GM21825 (cell line): ENCODE measurements at regions not wholly inside any gene's neighbourhood (a gene's known extent, or its start where the extent isn't known, plus 50 kb on each side); places are given as distances from the start of the nearest gene placed in this dataset.

Experiments
- ATAC-seq: cut with Tn5 transposase; IDR thresholded peaks from one replicate; pipeline ENCODE4 v1.9.1; 2021; ENCODE audit warnings: mild to moderate bottlenecking, moderate library complexity; ENCODE audit not compliant: unreplicated experiment

DNA sequence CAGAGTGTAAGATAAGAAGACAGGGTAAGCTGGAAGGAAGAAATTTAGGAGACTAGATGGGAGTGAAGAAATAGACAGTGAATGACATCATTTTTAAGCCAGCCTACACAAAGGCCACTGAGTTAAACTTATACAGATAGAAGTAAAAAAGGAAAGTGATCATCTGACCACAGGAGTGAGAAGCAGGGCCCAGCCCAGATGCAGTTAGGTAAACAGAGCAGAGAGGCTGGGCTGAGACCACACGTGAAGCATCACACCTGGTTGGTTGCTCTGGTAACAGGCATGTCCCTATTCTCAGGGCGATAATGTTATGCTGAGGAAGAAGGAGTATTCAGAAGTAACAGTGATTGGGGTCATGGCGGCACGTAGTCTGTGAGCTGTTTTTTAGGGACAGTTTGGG, 1079.4 kb downstream of the AACS start:
- ATAC-seq: no peak

DNA sequence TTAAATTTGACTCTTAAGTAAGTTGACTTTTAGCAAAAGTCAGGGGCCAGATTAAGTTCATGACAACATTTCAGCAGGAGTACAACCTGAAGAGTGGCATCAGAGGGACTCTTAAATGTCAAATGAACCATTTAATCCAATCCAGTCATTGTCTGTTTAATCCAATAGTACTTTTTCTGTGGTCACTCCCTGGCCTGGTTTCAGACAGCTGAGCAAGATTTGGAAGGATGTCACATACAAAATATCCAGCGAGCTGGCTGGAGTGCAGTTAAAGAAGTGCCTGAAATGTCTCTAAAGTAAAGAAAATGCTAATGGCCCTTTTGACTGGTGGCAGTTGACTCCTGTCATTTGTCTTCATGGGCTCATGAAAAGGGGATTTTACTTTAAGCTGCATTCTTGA, 1082.1 kb downstream of the AACS start:
- no peak for ATAC-seq

- ATAC-seq: no peak
Observed at GRCh38 chr12:126156806-126157574, 1091.8 kb downstream of the AACS start.

- no peak for ATAC-seq
Observed at GRCh38 chr12:126157575-126157966, 1092.3 kb downstream of the AACS start.

DNA sequence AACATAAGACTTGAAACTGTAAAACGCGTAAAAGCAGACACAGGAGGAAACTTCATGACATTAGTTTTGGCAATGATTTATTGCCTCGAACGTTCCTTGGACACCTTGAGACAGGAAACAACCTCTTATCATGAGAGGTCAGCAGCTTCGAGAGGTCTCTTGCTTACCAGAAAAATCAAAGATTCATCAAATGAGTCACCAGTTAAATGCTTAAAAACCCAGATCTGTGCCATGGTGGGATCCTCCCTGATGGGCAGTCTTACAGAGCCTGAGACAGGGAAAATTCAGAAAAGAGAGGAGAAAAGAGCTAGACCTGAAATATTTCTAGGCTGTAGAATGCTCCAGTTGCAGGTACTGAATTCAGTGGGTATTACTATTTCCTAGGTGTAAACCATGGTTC, 1093.9 kb downstream of the AACS start:
- ATAC-seq: no peak

DNA sequence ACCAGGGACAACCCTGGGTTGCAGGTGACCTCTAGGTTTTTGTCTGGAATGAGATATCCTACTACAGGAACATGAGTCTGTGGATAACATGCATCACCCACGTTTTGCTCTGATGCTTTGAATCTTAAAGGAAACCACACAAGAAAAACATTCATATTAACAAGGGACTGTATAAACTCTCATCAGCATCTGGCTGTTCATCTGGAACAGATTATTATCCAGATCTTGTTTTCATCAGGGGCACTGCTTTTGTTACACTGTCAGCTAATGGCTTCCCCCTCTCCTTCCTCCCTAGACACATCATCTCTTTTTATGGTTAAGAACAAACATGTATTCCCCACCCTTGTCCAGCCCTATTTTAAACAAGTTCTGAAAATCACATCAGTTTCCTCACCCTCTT, 1095.7 kb downstream of the AACS start:
- no peak for ATAC-seq

DNA sequence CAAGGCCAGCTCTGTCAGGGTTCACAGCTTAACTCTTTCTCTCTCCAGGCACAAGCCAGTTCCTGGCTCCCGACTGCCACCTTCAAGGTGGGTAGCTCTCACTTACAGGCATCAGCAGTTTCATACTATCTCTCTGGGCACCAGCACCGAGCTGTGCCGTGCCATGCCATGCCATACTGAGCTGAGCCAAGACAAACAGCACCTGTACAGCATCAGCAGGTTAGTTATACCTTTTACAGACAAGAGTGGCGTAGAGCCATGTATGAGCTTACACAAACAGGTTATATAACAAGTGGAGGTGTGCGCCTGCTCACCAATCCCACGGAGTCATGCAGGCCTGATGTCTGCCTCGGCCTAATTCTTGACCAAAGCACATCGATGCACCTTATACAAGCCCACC, 1098.7 kb downstream of the AACS start:
- no peak for ATAC-seq

DNA sequence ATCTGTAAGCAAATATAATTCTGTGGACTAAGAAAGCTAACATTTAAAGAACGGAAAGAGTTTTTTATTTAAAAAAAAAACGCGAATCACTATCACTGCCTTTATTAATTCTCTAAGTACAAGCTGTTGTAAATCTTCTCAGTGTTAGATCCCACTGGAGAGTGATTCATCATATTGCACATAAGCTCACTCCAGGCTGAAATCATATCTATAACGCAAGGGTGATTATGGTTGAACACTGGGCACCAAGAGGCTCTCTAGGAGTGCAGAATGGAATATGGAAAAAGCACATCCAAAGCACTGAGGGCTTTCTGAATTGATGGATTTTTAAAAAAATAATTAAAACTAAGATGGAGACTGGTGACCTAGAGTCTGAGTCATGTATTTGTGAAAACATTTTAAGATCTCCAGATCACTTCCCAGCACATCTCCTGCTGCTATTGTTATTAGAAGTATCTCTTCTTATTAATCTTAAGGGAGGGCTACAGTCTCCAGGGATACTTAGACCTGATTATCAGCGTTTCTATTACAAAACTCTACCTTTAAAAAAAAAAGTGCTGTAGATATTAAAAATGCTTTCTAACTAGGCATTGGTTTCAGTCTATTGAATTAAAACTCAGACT, 1106.8 kb downstream of the AACS start:
- ATAC-seq: no peak

- ATAC-seq: no peak
Observed at GRCh38 chr12:126182619-126183236, 1117.5 kb downstream of the AACS start.

DNA sequence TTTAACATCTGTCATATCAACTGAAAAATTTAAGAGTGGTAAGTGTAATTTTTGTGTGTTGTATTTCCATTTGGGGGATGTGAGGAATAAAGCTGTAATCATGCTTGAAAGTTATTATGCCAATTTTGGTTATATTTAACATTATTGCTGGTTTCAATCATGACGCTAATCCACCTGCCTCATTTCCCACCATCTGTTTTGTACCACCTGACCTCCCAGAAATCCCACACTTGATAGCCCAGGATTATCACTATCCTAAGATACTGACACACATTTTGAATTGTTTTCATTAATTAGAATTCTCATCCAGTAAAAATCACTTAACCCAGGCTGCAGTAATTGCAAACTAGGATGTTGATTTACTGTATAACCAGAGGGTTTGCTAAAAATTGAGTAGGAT, 1119.8 kb downstream of the AACS start:
- no peak for ATAC-seq

DNA sequence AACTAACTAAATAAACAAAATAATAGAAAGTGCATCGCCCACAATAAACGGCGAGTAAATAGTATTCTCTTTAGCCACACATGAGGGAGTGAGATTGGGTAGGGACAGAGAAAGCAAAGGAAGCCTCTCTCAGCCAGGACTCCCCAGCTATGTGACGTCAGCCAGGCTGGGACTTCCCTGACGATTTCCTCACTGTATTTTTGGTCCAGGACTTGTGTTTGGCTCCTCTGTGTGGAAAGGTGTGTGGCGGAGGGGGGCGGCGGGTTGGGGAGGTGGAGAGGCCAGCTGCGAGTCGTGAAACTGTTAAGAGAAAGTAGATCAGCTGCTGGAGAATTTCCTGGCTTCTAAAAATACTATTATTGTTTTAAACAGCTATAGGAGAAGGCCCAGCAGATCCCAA, 1124.6 kb downstream of the AACS start:
- ATAC-seq: no peak

DNA sequence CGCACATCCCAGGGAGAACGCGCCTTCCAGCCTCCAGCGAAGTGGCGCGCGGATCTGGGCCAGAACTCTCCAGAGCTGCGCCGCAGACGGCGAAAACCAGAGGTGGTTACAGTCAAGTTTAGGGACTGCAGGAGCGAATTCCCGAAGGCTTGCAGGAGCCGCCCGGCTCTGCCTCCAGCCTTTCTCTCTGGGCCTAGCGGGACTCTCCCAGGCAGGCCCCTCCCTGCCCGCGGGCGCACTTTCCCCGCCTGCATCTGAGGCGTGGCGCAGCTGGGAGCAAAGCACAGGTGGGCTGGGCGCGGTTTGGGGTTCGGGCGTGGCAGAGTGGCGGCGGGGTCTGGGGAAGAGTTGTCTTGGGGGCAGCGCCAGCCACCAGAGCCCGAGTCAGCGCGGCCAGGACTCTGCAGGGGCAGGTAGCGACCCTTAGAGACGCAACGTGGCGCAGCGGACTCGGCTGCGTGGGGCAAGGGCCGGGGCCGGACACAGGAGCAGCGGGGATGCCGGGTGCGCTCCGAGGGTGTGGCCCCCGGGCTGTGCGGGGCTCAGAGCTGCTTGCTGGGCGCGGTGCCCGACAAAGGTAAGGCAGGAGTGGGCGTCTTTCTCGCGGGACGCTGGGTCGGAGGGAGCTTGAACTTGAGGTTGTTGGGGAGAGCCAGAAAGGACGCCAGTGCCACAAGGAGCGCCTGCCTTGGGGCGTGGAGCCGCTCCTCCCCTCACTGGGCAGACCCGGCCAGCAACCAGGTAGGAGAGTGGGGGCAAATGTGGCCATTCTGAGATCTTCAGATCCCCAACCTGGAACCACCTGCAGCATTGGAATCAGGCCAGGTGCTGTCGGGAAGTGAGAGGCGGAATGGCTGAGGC, 1126.0 kb downstream of the AACS start:
- ATAC-seq: no peak

GRCh38 chr12:126191949-126192348, 1126.7 kb downstream of the AACS start:
- ATAC-seq: no peak

DNA sequence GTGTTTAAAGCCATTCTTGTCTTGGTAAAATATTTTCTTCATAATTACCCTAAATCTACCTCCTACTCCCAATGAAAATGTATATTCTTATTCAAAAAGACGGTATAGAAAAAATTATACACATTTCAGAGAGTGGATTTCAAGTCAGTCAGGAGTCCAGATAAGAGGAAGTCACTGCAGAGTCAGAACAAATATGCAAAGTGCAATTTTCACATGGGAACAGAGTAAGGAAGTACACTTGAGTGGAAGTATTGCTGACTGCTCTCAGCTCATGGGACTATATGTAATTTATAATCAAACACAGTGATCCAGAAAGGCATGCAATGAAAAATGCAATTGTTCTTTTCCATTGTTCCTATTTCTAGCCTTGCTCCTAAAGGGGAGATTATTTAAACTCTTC, 1128.0 kb downstream of the AACS start:
- no peak for ATAC-seq

- ATAC-seq: no peak
Observed at GRCh38 chr12:126196263-126196662, 1131.0 kb downstream of the AACS start.

GRCh38 chr12:126198516-126198915, 1133.3 kb downstream of the AACS start:
- no peak for ATAC-seq

DNA sequence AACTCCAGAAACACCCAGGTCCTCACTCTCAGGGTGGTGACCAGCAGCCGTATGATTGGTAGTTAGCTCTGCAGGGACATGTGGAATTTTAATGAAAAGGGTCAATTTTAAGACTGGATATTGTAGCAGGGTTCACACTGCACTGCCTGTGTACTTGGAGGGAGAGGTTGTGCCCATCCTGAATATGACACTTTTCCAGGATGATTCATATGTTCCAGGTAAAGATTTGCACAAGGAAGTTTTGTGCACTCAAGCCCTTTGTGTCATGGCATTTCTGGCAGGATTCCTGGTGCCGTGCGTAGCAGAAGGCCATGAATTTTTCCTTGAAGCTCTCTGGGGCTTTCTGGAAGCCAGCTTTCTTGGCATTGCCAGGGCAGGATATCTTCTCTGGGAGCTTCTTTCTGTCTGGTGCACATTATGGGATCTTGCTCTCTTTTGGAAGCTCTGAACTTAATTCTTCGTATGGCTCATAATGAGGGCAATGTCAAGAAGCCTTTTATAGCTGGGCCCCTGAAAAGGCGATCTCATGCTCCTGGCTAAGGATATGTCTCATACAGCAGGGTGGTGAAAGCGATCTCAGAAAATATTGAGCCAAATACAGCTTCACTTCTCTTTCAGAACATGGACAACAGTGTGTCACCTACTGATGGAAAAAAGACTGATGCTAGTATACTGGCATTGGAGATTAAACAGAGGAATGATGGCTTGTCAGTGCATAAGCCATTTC, 1133.9 kb downstream of the AACS start:
- ATAC-seq: no peak

DNA sequence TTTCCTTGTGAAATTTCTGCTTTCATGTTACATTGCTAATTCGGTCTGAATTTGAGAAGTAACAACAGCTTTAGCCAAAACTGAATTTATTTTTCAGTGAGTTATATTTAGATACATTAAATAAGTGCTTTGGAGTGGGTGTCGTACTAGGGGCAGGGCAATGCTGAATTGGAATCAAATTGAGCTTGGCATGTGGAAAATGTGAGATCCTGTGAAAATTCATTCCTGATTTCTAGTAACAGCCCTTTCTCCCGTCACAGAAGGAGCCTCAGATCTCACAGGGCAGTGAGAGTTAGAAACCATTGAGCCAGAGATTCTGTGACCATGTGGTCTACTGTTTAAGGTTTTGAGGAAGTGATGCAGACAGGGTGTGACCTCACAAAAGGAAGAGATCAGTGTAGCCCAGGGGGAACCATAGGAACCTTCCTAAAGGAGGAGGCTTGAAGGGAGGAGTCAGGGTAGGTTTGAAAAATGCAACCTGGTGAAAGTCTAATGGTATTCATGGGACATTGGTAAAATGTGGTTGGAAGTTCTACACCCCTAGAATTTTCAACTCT, 1136.8 kb downstream of the AACS start:
- ATAC-seq: no peak

GRCh38 chr12:126204326-126204725, 1139.1 kb downstream of the AACS start:
- ATAC-seq: no peak

- no peak for ATAC-seq
Observed at GRCh38 chr12:126210026-126210425, 1144.8 kb downstream of the AACS start.
